ENCODE measurements at regions not wholly inside any gene's neighbourhood (a gene's known extent, or its start where the extent isn't known, plus 50 kb on each side); places are given as distances from the start of the nearest gene placed in this dataset.

GRCh38 chr10:107894516-107894915 lies 730.0 kb upstream of the SORCS1 start:
- in situ Hi-C loops (cut with HindIII; ENCODE audit: low pct_unique_long_range_greater_than_20kb, low sequenced_read_pairs) = no loop called here
- DNase-seq (ENCODE audit: low read depth) = no peak

DNA sequence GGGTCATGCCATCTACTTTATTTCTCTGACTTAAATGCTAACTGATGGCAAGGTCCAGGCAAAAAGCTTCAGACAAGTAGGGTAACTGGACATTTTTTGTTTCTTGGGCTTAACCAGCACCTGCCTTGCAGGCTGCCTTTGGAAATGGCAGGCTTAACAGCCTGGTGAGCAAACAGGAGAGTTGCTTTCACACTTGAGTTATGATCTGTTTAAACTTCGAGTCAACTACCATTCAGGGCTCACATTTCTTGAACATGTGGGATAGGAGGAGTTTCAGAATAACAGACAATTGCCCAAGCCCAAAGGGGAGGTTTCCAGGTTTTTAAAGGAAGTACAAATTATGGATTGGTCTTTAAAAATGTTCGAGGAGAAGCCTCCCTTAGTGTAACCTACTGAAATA lies 724.6 kb upstream of the SORCS1 start:
- in situ Hi-C loops (cut with HindIII; ENCODE audit: low pct_unique_long_range_greater_than_20kb, low sequenced_read_pairs) = no loop called here
- DNase-seq (ENCODE audit: low read depth) = no peak

DNA sequence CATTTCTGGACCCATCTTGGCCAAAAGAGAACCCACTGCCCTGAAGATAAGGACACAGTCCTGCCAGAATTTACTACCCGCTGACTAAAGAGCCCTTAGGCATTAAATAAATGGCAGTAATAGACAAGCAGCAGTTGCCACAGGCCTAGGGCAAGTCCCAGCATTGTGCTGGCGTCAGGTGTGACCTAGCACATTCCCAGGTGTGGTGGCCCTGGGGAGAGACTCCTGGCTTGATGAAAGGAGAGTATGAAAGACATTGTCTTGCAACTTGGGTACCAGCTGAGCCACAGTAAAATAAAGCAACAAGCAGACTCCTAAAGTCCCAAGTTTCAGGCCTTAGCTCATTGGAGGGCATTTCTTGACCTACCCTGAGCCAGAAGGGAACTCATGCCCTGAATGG lies 715.7 kb upstream of the SORCS1 start:
- DNase-seq (ENCODE audit: low read depth) = no peak
- in situ Hi-C loops (cut with HindIII; ENCODE audit: low pct_unique_long_range_greater_than_20kb, low sequenced_read_pairs) = no loop called here

GRCh38 chr10:107873007-107873406 lies 708.5 kb upstream of the SORCS1 start:
- DNase-seq (ENCODE audit: low read depth) = no peak

DNA sequence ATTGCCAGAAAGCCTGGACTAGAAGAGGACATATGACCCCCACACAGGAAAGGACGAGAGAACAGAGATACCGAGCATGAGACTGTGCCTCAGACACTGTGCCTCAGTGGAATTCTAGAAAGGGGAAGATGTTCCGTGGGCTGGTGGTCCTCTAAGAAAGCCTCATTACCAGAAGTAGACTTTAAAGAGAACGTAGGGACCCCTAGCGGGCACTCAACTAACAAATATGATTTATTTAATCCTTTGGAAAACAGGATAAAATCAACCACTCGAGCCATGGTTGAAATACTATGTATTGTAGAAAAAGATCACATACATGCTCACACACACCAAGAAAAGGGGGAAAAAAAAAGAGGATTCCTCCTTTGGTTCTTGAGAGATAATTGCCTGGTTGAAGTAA lies 701.2 kb upstream of the SORCS1 start:
- in situ Hi-C loops (cut with HindIII; ENCODE audit: low pct_unique_long_range_greater_than_20kb, low sequenced_read_pairs) = no loop called here
- DNase-seq (ENCODE audit: low read depth) = no peak

More at GRCh38 chr10:107873007-107873406, 708.5 kb upstream of the SORCS1 start:
- in situ Hi-C loops (cut with HindIII; ENCODE audit: low pct_unique_long_range_greater_than_20kb, low sequenced_read_pairs) = no loop called here

DNA sequence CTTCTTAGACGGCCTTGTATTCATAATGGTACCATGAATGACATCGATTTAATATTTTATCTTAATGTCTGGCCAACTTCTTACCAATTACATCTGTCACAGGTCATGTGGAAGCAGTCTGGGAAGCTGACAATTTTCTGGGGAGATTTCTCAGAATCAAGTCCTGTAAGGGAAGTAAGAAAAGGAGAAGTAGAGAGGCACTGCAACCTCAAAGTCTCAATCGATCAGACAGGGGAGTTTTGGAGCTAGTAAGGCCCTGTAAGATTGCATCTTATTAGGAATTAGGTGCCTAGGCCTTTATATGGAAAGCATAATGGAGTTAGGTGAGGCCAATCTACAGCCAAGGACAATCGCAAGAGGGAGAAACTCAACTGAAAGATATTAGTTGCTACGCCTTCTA lies 694.6 kb upstream of the SORCS1 start:
- DNase-seq (ENCODE audit: low read depth) = no peak
- in situ Hi-C loops (cut with HindIII; ENCODE audit: low pct_unique_long_range_greater_than_20kb, low sequenced_read_pairs) = no loop called here

GRCh38 chr10:107856047-107856315 lies 691.5 kb upstream of the SORCS1 start:
- no peak for DNase-seq (ENCODE audit: low read depth)
- in situ Hi-C loops (cut with HindIII; ENCODE audit: low pct_unique_long_range_greater_than_20kb, low sequenced_read_pairs) = no loop called here

DNA sequence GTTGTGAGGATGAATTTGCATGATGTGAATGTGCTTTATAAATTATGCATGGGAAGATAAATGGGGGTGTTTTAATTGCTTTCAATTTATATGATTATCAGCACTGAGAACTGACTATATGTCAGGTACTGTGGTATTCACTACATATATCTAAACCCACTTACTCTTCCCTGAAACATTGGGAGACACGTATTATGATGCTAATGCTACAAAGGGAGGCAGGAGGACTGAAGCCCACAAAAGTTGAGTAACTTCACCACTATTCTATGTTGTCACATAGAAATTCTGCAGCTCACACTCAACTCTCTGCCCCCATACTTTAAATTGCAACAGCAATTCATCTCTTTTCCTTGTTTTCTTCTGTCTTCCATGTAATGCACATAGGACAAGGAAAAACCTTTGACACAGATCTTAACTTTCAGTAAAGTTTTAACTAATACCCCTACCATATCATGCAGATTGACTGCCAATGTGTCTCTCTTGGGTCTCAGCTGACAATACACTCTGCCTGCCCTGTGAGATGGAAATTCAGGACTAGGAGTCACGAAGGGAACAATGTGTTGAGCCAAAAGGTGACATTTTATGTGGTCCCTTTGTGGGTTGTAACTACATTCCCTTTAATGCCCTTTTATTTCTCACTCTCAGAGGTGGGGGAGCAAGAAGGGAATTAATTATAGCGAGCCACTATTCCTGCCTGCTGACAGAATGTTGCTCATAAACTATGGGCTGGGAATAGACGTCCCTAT lies 691.0 kb upstream of the SORCS1 start:
- no peak for DNase-seq (ENCODE audit: low read depth)
- in situ Hi-C loops (cut with HindIII; ENCODE audit: low pct_unique_long_range_greater_than_20kb, low sequenced_read_pairs) = no loop called here

- no peak for DNase-seq (ENCODE audit: low read depth)
- in situ Hi-C loops (cut with HindIII; ENCODE audit: low pct_unique_long_range_greater_than_20kb, low sequenced_read_pairs) = no loop called here
Observed at GRCh38 chr10:107848726-107849360, 684.3 kb upstream of the SORCS1 start.

GRCh38 chr10:107847620-107848019 lies 683.1 kb upstream of the SORCS1 start:
- no peak for DNase-seq (ENCODE audit: low read depth)
- in situ Hi-C loops (cut with HindIII; ENCODE audit: low pct_unique_long_range_greater_than_20kb, low sequenced_read_pairs) = no loop called here

DNA sequence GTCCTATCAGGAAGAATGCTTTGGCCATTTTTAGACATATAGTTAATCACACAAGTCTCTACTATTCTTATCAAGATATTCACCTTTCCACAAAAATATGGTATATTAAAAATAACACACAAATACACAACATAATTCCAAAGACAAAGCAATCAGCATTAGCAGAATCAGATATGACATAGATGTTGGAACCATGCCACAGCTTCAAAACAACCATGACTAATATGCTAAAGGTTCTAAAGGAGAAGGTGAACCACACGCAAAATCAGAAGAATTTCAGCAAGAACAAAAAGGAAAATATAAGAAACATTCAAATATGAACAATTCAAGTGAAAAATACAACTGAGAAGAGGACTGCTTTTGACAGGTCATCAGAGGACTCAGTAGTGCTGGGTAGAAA lies 670.2 kb upstream of the SORCS1 start:
- in situ Hi-C loops (cut with HindIII; ENCODE audit: low pct_unique_long_range_greater_than_20kb, low sequenced_read_pairs) = no loop called here

DNA sequence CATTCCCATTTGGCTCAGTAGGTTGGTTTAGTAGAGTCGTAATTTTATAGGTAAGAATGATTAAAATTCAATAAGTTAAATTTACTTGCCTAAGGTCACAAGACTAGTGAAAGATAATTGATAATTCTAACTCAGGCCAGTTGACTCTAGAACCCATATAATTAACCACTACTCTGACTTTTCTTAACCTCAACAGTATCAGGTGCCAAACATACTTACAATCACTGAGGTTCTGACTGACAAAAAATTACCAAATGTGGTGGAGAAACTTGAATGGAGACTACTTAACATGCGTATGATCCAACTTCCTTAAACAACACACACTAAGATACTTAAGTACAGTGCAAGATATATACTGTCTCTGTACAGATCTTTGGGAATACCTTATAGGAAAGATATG lies 667.3 kb upstream of the SORCS1 start:
- in situ Hi-C loops (cut with HindIII; ENCODE audit: low pct_unique_long_range_greater_than_20kb, low sequenced_read_pairs) = no loop called here
- no peak for DNase-seq (ENCODE audit: low read depth)

More for the DNA sequence above, 670.2 kb upstream of the SORCS1 start:
- no peak for DNase-seq (ENCODE audit: low read depth)

- no peak for DNase-seq (ENCODE audit: low read depth)
- in situ Hi-C loops (cut with HindIII; ENCODE audit: low pct_unique_long_range_greater_than_20kb, low sequenced_read_pairs) = no loop called here
Observed at GRCh38 chr10:107829161-107829560, 664.7 kb upstream of the SORCS1 start.

DNA sequence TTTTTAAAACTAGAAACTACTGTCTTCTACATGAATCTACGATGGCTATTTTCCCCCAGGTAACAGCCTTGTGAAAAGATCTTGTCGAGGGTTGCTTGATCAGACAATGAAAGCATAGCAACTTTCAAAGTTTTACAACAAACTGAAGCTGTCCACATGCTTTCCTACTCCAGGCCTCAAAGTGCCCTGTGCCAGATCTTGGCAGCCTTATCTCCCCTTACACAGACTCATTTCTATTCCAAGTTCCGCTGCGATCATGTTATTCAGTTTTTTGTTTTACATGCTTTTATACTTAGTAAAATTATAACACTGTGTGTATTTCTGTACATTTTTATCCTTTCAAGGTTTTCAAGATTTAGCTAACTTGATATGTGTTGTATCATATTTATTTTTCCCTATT lies 661.7 kb upstream of the SORCS1 start:
- DNase-seq (ENCODE audit: low read depth) = no peak
- in situ Hi-C loops (cut with HindIII; ENCODE audit: low pct_unique_long_range_greater_than_20kb, low sequenced_read_pairs) = no loop called here

- DNase-seq (ENCODE audit: low read depth) = peak; percentile 40
- in situ Hi-C loops (cut with HindIII; ENCODE audit: low pct_unique_long_range_greater_than_20kb, low sequenced_read_pairs) = no loop called here
Observed at GRCh38 chr10:107814865-107815487, 650.5 kb upstream of the SORCS1 start.

DNA sequence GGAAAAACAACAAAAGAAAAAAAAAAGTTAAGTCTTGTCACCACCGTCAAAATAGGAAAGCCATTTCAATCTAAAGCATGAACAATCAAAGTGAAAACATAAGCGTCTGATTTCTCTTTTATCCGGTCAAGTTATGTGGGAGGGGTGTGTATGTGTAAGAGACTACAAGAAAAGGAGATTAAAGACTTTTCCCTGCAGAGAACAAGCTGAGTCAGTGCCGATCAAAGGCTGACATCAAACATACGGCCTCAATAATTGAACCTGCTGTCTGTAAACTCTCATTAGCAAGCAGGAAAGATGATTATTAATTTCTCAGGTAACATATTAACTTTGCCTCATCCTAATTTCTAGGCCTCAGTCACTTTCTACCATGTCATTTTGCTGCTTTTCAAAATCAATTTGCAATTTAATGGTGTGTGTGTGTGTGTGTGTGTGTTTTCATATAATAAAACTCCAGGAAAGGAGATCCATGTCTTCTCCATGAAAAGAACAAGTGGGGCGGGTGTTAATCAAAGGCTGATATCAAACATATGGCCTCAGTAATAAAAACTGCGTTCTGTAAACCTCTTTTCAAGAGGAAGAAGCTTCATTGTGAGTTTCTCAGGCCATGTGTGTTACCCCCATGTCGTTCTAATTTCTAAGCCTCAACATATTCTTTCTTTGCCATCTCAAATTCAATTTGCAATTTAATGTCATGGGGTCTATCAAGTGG lies 649.1 kb upstream of the SORCS1 start:
- in situ Hi-C loops (cut with HindIII; ENCODE audit: low pct_unique_long_range_greater_than_20kb, low sequenced_read_pairs) = no loop called here
- DNase-seq (ENCODE audit: low read depth) = no peak

DNA sequence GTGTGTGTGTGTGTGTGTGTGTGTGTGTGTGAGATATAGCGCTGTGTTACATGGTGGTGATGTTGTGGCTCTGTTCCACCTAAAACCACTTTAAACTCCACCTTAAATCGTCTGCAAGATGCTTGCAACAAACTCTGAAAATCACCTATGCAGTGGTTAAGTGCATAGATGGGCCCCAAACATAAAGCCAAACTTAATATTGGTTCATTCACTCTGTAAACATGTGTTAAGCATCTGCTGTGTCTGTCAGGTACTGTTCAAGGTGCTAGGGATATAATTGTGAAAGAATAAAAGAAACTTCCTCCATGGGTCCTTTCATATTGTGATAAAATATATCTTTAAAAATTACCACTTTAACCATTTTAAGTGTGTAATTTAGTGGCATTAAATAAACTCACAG lies 645.4 kb upstream of the SORCS1 start:
- in situ Hi-C loops (cut with HindIII; ENCODE audit: low pct_unique_long_range_greater_than_20kb, low sequenced_read_pairs) = no loop called here
- DNase-seq (ENCODE audit: low read depth) = no peak

GRCh38 chr10:107807836-107808235 lies 643.3 kb upstream of the SORCS1 start:
- no peak for DNase-seq (ENCODE audit: low read depth)
- in situ Hi-C loops (cut with HindIII; ENCODE audit: low pct_unique_long_range_greater_than_20kb, low sequenced_read_pairs) = no loop called here

GRCh38 chr10:107806026-107806425 lies 641.5 kb upstream of the SORCS1 start:
- no peak for DNase-seq (ENCODE audit: low read depth)
- in situ Hi-C loops (cut with HindIII; ENCODE audit: low pct_unique_long_range_greater_than_20kb, low sequenced_read_pairs) = no loop called here
